ENCODE measurements at regions not wholly inside any gene's neighbourhood (a gene's known extent, or its start where the extent isn't known, plus 50 kb on each side); places are given as distances from the start of the nearest gene placed in this dataset.

- POLR2A ChIA-PET: no interaction called here
- DNase-seq (ENCODE audit: low spot score) (no peak), ATAC-seq (no peak)
- no peak for TF ChIP-seq GTF2I (CRISPR knock-in tag; conservative IDR thresholded peaks at IDR 0.05)
- no peak for TF ChIP-seq HMGXB4 (CRISPR knock-in tag; IDR thresholded peaks at IDR 0.05)
- TF ChIP-seq ZNF512 (CRISPR knock-in tag; IDR thresholded peaks at IDR 0.05; ENCODE audit: borderline replicate concordance): no peak
- no peak for TF ChIP-seq ZNF232 (CRISPR knock-in tag; IDR thresholded peaks at IDR 0.05)
- no peak for TF ChIP-seq ARID4B (CRISPR knock-in tag; IDR thresholded peaks at IDR 0.05; ENCODE audit: borderline replicate concordance)
- no peak for TF ChIP-seq E2F1 (CRISPR knock-in tag; IDR thresholded peaks at IDR 0.05)
- TF ChIP-seq, protein P1, sequence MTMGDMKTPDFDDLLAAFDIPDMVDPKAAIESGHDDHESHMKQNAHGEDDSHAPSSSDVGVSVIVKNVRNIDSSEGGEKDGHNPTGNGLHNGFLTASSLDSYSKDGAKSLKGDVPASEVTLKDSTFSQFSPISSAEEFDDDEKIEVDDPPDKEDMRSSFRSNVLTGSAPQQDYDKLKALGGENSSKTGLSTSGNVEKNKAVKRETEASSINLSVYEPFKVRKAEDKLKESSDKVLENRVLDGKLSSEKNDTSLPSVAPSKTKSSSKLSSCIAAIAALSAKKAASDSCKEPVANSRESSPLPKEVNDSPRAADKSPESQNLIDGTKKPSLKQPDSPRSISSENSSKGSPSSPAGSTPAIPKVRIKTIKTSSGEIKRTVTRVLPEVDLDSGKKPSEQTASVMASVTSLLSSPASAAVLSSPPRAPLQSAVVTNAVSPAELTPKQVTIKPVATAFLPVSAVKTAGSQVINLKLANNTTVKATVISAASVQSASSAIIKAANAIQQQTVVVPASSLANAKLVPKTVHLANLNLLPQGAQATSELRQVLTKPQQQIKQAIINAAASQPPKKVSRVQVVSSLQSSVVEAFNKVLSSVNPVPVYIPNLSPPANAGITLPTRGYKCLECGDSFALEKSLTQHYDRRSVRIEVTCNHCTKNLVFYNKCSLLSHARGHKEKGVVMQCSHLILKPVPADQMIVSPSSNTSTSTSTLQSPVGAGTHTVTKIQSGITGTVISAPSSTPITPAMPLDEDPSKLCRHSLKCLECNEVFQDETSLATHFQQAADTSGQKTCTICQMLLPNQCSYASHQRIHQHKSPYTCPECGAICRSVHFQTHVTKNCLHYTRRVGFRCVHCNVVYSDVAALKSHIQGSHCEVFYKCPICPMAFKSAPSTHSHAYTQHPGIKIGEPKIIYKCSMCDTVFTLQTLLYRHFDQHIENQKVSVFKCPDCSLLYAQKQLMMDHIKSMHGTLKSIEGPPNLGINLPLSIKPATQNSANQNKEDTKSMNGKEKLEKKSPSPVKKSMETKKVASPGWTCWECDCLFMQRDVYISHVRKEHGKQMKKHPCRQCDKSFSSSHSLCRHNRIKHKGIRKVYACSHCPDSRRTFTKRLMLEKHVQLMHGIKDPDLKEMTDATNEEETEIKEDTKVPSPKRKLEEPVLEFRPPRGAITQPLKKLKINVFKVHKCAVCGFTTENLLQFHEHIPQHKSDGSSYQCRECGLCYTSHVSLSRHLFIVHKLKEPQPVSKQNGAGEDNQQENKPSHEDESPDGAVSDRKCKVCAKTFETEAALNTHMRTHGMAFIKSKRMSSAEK (CRISPR knock-in tag; IDR thresholded peaks at IDR 0.05; ENCODE audit: borderline replicate concordance): no peak
- no peak for TF ChIP-seq SMAD4 (CRISPR knock-in tag; IDR thresholded peaks at IDR 0.05)
- TF ChIP-seq MAX (CRISPR knock-in tag; IDR thresholded peaks at IDR 0.05): no peak
- TF ChIP-seq, protein P2, sequence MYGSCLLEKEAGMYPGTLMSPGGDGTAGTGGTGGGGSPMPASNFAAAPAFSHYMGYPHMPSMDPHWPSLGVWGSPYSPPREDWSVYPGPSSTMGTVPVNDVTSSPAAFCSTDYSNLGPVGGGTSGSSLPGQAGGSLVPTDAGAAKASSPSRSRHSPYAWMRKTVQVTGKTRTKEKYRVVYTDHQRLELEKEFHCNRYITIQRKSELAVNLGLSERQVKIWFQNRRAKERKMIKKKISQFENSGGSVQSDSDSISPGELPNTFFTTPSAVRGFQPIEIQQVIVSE (CRISPR knock-in tag; IDR thresholded peaks at IDR 0.05; ENCODE audit: borderline replicate concordance): no peak
- TF ChIP-seq NFATC4 (CRISPR knock-in tag; IDR thresholded peaks at IDR 0.05): no peak
- no peak for TF ChIP-seq ATF1 (CRISPR knock-in tag; IDR thresholded peaks at IDR 0.05)
- TF ChIP-seq ESRRA (CRISPR knock-in tag; IDR thresholded peaks at IDR 0.05; ENCODE audit: borderline replicate concordance): no peak
- TF ChIP-seq PRRX2 (CRISPR knock-in tag; IDR thresholded peaks at IDR 0.05): no peak
- TF ChIP-seq, protein P3, sequence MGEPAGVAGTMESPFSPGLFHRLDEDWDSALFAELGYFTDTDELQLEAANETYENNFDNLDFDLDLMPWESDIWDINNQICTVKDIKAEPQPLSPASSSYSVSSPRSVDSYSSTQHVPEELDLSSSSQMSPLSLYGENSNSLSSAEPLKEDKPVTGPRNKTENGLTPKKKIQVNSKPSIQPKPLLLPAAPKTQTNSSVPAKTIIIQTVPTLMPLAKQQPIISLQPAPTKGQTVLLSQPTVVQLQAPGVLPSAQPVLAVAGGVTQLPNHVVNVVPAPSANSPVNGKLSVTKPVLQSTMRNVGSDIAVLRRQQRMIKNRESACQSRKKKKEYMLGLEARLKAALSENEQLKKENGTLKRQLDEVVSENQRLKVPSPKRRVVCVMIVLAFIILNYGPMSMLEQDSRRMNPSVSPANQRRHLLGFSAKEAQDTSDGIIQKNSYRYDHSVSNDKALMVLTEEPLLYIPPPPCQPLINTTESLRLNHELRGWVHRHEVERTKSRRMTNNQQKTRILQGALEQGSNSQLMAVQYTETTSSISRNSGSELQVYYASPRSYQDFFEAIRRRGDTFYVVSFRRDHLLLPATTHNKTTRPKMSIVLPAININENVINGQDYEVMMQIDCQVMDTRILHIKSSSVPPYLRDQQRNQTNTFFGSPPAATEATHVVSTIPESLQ (CRISPR knock-in tag; IDR thresholded peaks at IDR 0.05): no peak
- no peak for TF ChIP-seq ZNF416 (CRISPR knock-in tag; IDR thresholded peaks at IDR 0.05)
- no peak for TF ChIP-seq ZNF219 (CRISPR knock-in tag; IDR thresholded peaks at IDR 0.05; ENCODE audit: borderline replicate concordance)
- no peak for TF ChIP-seq TP53 (CRISPR knock-in tag; IDR thresholded peaks at IDR 0.05)
- TF ChIP-seq ATF3 (CRISPR knock-in tag; conservative IDR thresholded peaks at IDR 0.05): no peak
- TF ChIP-seq RELA (CRISPR knock-in tag; IDR thresholded peaks at IDR 0.05; ENCODE audit: borderline replicate concordance): no peak
- Mint-ChIP-seq H3K4me1 (no peaks in the 10 kb centered on the region), H3K9me3 (no peaks in the 10 kb centered on the region), H3K36me3 (no peaks in the 10 kb centered on the region), H3K27ac (no peak overlapping the region), H3K27me3 (ENCODE audit: low read depth) (no peaks in the 10 kb centered on the region), H3K4me3 (no peak overlapping the region)
- CTCF ChIA-PET: no interaction called here
These were observed 136.3 kb upstream of the TECRL start for GRCh38 chr4:64545593-64545992.
